ENCODE measurements at regions not wholly inside any gene's neighbourhood (a gene's known extent, or its start where the extent isn't known, plus 50 kb on each side); places are given as distances from the start of the nearest gene placed in this dataset.

GRCh38 chr9:79969393-79970145 is 397.8 kb downstream of the TLE4 start:
- TF ChIP-seq, protein P1, sequence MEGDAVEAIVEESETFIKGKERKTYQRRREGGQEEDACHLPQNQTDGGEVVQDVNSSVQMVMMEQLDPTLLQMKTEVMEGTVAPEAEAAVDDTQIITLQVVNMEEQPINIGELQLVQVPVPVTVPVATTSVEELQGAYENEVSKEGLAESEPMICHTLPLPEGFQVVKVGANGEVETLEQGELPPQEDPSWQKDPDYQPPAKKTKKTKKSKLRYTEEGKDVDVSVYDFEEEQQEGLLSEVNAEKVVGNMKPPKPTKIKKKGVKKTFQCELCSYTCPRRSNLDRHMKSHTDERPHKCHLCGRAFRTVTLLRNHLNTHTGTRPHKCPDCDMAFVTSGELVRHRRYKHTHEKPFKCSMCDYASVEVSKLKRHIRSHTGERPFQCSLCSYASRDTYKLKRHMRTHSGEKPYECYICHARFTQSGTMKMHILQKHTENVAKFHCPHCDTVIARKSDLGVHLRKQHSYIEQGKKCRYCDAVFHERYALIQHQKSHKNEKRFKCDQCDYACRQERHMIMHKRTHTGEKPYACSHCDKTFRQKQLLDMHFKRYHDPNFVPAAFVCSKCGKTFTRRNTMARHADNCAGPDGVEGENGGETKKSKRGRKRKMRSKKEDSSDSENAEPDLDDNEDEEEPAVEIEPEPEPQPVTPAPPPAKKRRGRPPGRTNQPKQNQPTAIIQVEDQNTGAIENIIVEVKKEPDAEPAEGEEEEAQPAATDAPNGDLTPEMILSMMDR (IDR thresholded peaks at IDR 0.05), result no peak
- TF ChIP-seq POLR2AphosphoS5 (IDR thresholded peaks at IDR 0.05; ENCODE audit: insufficient read depth in 1 of 2, low read depth in 1 of 2), result no peak
- TF ChIP-seq POLR2A (IDR thresholded peaks at IDR 0.05), result no peak

All from vagina (tissue), 2 donors.